ENCODE measurements at regions not wholly inside any gene's neighbourhood (a gene's known extent, or its start where the extent isn't known, plus 50 kb on each side); places are given as distances from the start of the nearest gene placed in this dataset.
"Not testable (repeated sequence)": the region's sequence is repeated elsewhere in the genome, so short reads cannot be mapped to it uniquely, and the experiment has no call there.

DNA sequence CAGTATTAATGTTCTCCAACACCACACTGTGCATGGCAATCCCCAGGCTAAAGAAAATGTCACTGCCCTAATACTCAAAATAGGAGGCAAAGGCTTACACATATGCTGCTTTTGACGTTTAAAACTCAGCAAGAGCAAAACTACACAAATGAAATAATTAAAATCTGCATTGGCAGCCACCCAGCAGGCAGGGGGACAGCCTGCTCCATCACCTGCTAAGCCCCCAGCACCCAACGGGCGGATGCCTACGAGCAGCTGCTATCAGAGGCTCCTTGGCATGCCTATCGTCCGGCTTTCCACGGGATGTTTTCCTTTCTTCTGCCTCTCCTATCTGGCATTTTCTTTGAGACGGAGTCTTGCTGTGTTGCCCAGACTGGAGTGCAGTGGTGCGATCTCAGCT is 337.5 kb downstream of the SOX9 start:
- no peak for DNase-seq

DNA sequence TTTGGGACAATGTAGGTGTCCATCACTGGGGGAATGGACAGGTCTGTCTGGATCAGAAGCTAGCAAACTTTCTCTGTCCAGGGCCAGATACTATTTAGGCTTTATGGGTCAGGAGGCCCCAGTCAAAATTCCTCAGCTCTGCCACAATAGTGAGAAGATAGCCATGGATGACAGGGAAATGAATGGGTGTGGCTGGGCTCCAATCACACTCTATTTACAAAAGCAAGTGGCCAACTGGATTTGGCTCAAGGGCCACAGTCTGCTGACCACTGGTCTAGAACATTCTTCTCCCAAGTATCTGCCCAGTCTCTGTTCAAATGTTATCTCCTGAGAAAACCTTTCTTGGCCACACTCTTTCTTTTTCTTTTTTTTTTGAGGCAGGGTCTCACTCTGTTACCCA is 339.9 kb downstream of the SOX9 start:
- no peak for DNase-seq

DNA sequence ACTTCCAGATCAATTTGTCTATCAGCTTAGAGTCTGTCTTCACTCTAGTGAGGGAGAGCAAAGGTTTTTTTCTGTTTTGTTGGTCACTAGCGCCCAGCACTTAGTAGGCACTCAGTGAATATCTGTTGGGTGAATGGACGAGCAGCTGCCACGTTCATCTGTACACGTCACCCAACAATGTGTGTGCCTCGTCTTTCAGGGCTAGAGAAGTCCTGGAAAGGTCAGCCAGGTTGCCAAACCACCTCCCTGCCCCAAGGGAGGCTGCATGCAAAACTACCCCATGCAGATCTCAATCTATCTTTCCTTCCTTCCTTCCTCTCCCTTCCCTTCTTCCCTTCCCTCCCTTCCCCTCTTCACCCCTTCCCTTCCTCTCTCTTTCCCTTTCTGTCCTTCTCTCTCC is 340.9 kb downstream of the SOX9 start:
- DNase-seq: no peak

DNA sequence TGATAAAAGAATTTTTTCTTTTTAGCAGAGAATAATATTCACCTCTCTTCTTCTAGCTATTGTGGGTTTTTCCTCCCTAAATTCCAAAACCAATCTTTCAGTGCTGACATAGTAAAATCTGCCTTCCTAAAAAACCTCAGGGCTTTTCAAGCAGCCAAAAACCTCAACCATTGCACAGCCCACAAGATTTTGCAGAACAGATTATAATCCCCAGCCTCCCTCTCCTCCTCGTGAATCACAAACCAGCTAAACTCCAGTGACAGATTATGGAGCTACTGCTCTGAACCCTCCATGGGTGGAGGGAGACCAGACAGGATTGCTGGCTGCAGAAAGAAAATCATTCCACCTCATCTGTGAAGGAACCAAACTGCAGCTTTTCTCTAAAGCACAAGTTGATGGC is 341.6 kb downstream of the SOX9 start:
- DNase-seq: no peak

DNA sequence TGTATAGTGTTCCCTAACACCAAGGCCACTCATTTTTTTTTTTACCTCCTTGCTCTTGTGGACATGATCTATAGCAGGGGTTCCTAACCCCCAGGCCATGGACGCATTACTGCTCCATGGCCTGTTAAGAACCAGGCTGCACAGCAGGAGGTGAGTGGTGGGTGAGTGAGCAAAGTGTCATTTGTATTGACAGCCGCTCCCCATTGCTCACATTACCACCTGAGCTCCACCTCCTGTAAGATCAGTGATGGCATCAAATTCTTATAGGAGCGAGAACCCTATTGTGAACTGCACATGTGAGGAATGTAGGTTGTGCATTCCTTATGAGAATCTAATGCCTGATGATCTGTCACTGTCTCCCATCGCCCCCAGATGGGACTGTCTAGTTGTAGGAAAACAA is 342.0 kb downstream of the SOX9 start:
- no peak for DNase-seq

- DNase-seq: no peak
Observed at GRCh38 chr17:72463287-72464102, 342.7 kb downstream of the SOX9 start.

GRCh38 chr17:72464221-72464620 is 343.4 kb downstream of the SOX9 start:
- DNase-seq: not testable (repeated sequence)

- DNase-seq: no peak
Observed at GRCh38 chr17:72465191-72466024, 344.6 kb downstream of the SOX9 start.

DNA sequence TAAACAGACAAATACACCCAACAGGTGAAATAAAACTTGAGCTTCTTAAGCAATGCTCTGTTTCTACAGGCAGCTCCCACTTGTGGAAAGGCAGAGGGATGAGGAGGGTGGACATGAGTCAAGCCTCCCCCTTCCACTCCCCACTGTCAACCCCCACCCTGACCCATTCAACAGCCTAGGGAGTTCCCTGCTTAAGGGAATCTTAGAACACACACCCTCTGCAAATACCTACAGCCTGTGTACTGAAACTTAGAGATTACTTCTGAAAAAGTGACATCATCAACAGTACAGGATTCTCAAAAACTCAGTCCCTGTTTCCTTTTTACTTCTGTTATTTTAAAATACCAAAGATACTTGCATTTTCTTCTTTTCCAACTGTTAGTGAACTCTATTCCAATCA is 345.4 kb downstream of the SOX9 start:
- DNase-seq: no peak

DNA sequence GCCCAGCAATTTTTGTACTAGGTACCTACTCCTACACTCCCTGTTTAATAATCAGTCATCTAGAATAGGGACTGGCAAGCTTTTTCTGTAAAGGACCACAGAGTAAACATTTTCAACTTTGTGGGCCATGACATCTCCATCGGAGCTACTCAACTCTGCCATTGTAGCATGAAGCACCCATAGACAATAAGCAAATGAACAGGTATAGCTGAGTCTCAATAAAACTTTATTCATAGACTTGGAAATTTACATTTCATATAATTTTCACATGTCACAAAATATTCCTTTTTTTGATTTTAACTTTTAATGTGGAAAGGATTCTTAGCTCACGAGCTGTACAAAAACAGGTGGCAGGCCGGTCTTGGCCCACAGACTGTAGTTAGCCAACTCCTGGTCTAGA is 345.8 kb downstream of the SOX9 start:
- no peak for DNase-seq

GRCh38 chr17:72467841-72468653 is 347.2 kb downstream of the SOX9 start:
- no peak for DNase-seq

- no peak for DNase-seq
Observed at GRCh38 chr17:72468841-72469240, 348.0 kb downstream of the SOX9 start.

- DNase-seq: no peak
Observed at GRCh38 chr17:72470121-72470705, 349.4 kb downstream of the SOX9 start.

GRCh38 chr17:72470734-72471133 is 349.9 kb downstream of the SOX9 start:
- DNase-seq: no peak

GRCh38 chr17:72471296-72471695 is 350.5 kb downstream of the SOX9 start:
- no peak for DNase-seq

DNA sequence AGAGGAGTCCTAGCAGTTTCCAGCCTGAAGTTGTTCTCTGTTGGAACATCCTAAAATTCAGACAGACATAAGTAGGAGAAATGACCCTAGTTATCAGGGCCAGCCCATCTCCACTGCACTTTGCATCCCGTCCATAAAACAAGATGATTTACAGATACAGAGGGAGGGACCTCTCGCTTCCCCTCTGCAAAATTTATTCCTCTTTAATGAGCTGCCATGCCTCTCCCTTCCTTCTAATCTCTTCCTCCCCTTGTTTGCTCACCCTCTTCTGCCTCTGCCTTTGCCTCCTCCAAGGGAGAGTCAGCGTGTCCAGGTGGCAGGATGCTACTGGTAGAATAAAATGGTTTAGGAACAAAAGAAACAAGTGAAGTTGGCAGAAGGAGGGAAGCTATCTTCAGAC is 351.3 kb downstream of the SOX9 start:
- DNase-seq: no peak

GRCh38 chr17:72472853-72473390 is 352.1 kb downstream of the SOX9 start:
- DNase-seq: not testable (repeated sequence)

GRCh38 chr17:72474243-72474642 is 353.4 kb downstream of the SOX9 start:
- no peak for DNase-seq

- no peak for DNase-seq
Observed at GRCh38 chr17:72474719-72475477, 354.1 kb downstream of the SOX9 start.

GRCh38 chr17:72476134-72476533 is 355.3 kb downstream of the SOX9 start:
- no peak for DNase-seq

- no peak for DNase-seq
Observed at GRCh38 chr17:72476575-72476986, 355.8 kb downstream of the SOX9 start.

- no peak for DNase-seq
Observed at GRCh38 chr17:72477491-72477890, 356.7 kb downstream of the SOX9 start.

Measured in activated CD4-positive, CD25-positive, alpha-beta regulatory T cell treated with anti-CD3 and anti-CD28 coated beads, Interleukin-2, amount 50 U/mL, for 72 hours (primary cell).